HFFc6 (cell line): ENCODE measurements at regions not wholly inside any gene's neighbourhood (a gene's known extent, or its start where the extent isn't known, plus 50 kb on each side); places are given as distances from the start of the nearest gene placed in this dataset.

Experiments
- DNase-seq: peaks from one replicate; pipeline ENCODE4 v3.0.0-alpha.2; 2018
- H3K27ac Mint-ChIP-seq: 2 replicates; pipeline ENCODE4 v1.8.0; 2020; ENCODE audit warnings: mild to moderate bottlenecking, mixed read lengths
- H3K27me3 Mint-ChIP-seq: 2 replicates; pipeline ENCODE4 v1.8.0; 2021; ENCODE audit warnings: mild to moderate bottlenecking, moderate library complexity, mixed read lengths; ENCODE audit not compliant: insufficient read depth
- H3K36me3 Mint-ChIP-seq: 2 replicates; pipeline ENCODE4 v1.8.0; 2021; ENCODE audit warnings: low read depth, mixed read lengths
- H3K4me1 Mint-ChIP-seq: 2 replicates; pipeline ENCODE4 v1.8.0; 2020; ENCODE audit warnings: low read depth, mixed read lengths
- H3K4me3 Mint-ChIP-seq: 2 replicates; pipeline ENCODE4 v1.8.0; 2020; ENCODE audit warnings: mild to moderate bottlenecking, moderate library complexity, mixed read lengths
- H3K9me3 Mint-ChIP-seq: 2 replicates; pipeline ENCODE4 v1.8.0; 2020; ENCODE audit warnings: mild to moderate bottlenecking, mixed read lengths
- CTCF ChIP-seq: fragments of 200-600 bp; sonication (generic); IDR thresholded peaks from 2 replicates; pipeline ENCODE4 v1.5.0; 2021; ENCODE audit warnings: antibody characterized with exemption, mild to moderate bottlenecking

- Mint-ChIP-seq H3K27me3 (no peaks in the 10 kb centered on the region), H3K36me3 (no peaks in the 10 kb centered on the region), H3K4me1 (no peaks in the 10 kb centered on the region), H3K27ac (no peak overlapping the region), H3K9me3 (peaks cover 28% of the 10 kb centered on the region), H3K4me3 (no peak overlapping the region)
- TF ChIP-seq CTCF: no peak
- no peak for DNase-seq
These were observed 881.0 kb upstream of the CNTNAP5 start for GRCh38 chr2:123144082-123144481.

- Mint-ChIP-seq H3K27ac (no peak overlapping the region), H3K4me3 (no peak overlapping the region), H3K27me3 (no peaks in the 10 kb centered on the region), H3K4me1 (no peaks in the 10 kb centered on the region), H3K9me3 (peaks cover 28% of the 10 kb centered on the region), H3K36me3 (no peaks in the 10 kb centered on the region)
- TF ChIP-seq CTCF: no peak
- no peak for DNase-seq
These were observed 872.0 kb upstream of the CNTNAP5 start for GRCh38 chr2:123153041-123153440.

GRCh38 chr2:123154195-123154594, 870.9 kb upstream of the CNTNAP5 start:
- Mint-ChIP-seq H3K27ac (no peak overlapping the region), H3K36me3 (no peaks in the 10 kb centered on the region), H3K4me1 (no peaks in the 10 kb centered on the region), H3K4me3 (no peak overlapping the region), H3K9me3 (peaks cover 28% of the 10 kb centered on the region), H3K27me3 (no peaks in the 10 kb centered on the region)
- no peak for TF ChIP-seq CTCF
- no peak for DNase-seq

GRCh38 chr2:123157016-123157415, 868.1 kb upstream of the CNTNAP5 start:
- H3K9me3 Mint-ChIP-seq: peaks cover 15% of the 10 kb centered on the region
- H3K4me1 Mint-ChIP-seq: no peaks in the 10 kb centered on the region
- H3K27ac Mint-ChIP-seq: no peak overlapping the region
- no peak for TF ChIP-seq CTCF
- no peak overlapping the region for H3K4me3 Mint-ChIP-seq
- H3K36me3 Mint-ChIP-seq: no peaks in the 10 kb centered on the region
- DNase-seq: no peak
- H3K27me3 Mint-ChIP-seq: no peaks in the 10 kb centered on the region

GRCh38 chr2:123162400-123163016, 862.6 kb upstream of the CNTNAP5 start:
- Mint-ChIP-seq H3K4me3 (no peak overlapping the region), H3K4me1 (no peaks in the 10 kb centered on the region), H3K27me3 (no peaks in the 10 kb centered on the region), H3K36me3 (no peaks in the 10 kb centered on the region), H3K9me3 (peaks cover 7% of the 10 kb centered on the region), H3K27ac (no peak overlapping the region)
- DNase-seq: no peak
- TF ChIP-seq CTCF: no peak

GRCh38 chr2:123163398-123163797, 861.7 kb upstream of the CNTNAP5 start:
- no peak for TF ChIP-seq CTCF
- Mint-ChIP-seq H3K27ac (no peak overlapping the region), H3K36me3 (no peaks in the 10 kb centered on the region), H3K4me3 (no peak overlapping the region), H3K9me3 (peaks cover 13% of the 10 kb centered on the region), H3K4me1 (no peaks in the 10 kb centered on the region), H3K27me3 (no peaks in the 10 kb centered on the region)
- no peak for DNase-seq
